Activated T-cell treated with anti-CD3 and anti-CD28 coated beads for 48 hours (primary cell): ENCODE measurements at regions not wholly inside any gene's neighbourhood (a gene's known extent, or its start where the extent isn't known, plus 50 kb on each side); places are given as distances from the start of the nearest gene placed in this dataset.
"Not testable (repeated sequence)": the region's sequence is repeated elsewhere in the genome, so short reads cannot be mapped to it uniquely, and the experiment has no call there.

ENCODE experiments used
- DNase-seq: peaks from one replicate; pipeline ENCODE4 v3.0.0-alpha.2; 2020; ENCODE audit warnings: low read depth

- no peak for DNase-seq
Measured at GRCh38 chr1:9466780-9467758, 72.2 kb upstream of the SLC25A33 start.

- not testable (repeated sequence) for DNase-seq
Measured at GRCh38 chr1:9469882-9470281, 69.4 kb upstream of the SLC25A33 start.

GRCh38 chr1:9471679-9472078 lies 67.6 kb upstream of the SLC25A33 start:
- no peak for DNase-seq

GRCh38 chr1:9472386-9473031 lies 66.8 kb upstream of the SLC25A33 start:
- DNase-seq: no peak

GRCh38 chr1:9473032-9473807 lies 66.0 kb upstream of the SLC25A33 start:
- peak; percentile 22 for DNase-seq

GRCh38 chr1:9475061-9475627 lies 64.1 kb upstream of the SLC25A33 start:
- no peak for DNase-seq

GRCh38 chr1:9476790-9477463 lies 62.3 kb upstream of the SLC25A33 start:
- DNase-seq: no peak

GRCh38 chr1:9477535-9477934 lies 61.7 kb upstream of the SLC25A33 start:
- DNase-seq: no peak

GRCh38 chr1:9478021-9478420 lies 61.2 kb upstream of the SLC25A33 start:
- DNase-seq: no peak

- no peak for DNase-seq
Measured at GRCh38 chr1:9481048-9481447, 58.2 kb upstream of the SLC25A33 start.

GRCh38 chr1:9482403-9482802 lies 56.9 kb upstream of the SLC25A33 start:
- no peak for DNase-seq

- no peak for DNase-seq
Measured at GRCh38 chr1:9482816-9483572, 56.3 kb upstream of the SLC25A33 start.

GRCh38 chr1:9486466-9487140 lies 52.7 kb upstream of the SLC25A33 start:
- no peak for DNase-seq
